Lower leg skin (tissue), 3 donors: ENCODE measurements at regions not wholly inside any gene's neighbourhood (a gene's known extent, or its start where the extent isn't known, plus 50 kb on each side); places are given as distances from the start of the nearest gene placed in this dataset.

Source experiments
- POLR2A ChIP-seq, 2 donors: fragments of 450-650 bp; IDR thresholded peaks; one replicate each; pipeline ENCODE4 v1.6.1; 2016 to 2017; ENCODE audit warnings: antibody characterized with exemption in 2 of 2, mild to moderate bottlenecking in 1 of 2, moderate library complexity in 1 of 2
- TF ChIP-seq, protein P1 (sequence below), 3 donors: fragments of 450-650 bp; IDR thresholded peaks; one replicate each; pipeline ENCODE4 v1.5.1; 2016; ENCODE audit warnings: antibody characterized with exemption in 3 of 3, mild to moderate bottlenecking in 3 of 3, moderate library complexity in 2 of 3

GRCh38 chr22:34159491-34159890, 239.2 kb upstream of the LARGE1 start:
- TF ChIP-seq, protein P1, sequence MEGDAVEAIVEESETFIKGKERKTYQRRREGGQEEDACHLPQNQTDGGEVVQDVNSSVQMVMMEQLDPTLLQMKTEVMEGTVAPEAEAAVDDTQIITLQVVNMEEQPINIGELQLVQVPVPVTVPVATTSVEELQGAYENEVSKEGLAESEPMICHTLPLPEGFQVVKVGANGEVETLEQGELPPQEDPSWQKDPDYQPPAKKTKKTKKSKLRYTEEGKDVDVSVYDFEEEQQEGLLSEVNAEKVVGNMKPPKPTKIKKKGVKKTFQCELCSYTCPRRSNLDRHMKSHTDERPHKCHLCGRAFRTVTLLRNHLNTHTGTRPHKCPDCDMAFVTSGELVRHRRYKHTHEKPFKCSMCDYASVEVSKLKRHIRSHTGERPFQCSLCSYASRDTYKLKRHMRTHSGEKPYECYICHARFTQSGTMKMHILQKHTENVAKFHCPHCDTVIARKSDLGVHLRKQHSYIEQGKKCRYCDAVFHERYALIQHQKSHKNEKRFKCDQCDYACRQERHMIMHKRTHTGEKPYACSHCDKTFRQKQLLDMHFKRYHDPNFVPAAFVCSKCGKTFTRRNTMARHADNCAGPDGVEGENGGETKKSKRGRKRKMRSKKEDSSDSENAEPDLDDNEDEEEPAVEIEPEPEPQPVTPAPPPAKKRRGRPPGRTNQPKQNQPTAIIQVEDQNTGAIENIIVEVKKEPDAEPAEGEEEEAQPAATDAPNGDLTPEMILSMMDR (IDR thresholded peaks at IDR 0.05), result no peak
- no peak for TF ChIP-seq POLR2A (IDR thresholded peaks at IDR 0.05)
